HEK293 (cell line): ENCODE measurements at regions not wholly inside any gene's neighbourhood (a gene's known extent, or its start where the extent isn't known, plus 50 kb on each side); places are given as distances from the start of the nearest gene placed in this dataset.

ENCODE experiments used
- GLIS1 ChIP-seq: fragments of 450-650 bp; formaldehyde crosslinking; IDR thresholded peaks from 2 replicates; pipeline ENCODE4 v1.5.1; 2016; ENCODE audit warnings: missing biosample characterization, missing genetic modification characterization
- KLF9 ChIP-seq: fragments of 450-650 bp; formaldehyde crosslinking; IDR thresholded peaks from 2 replicates; pipeline ENCODE4 v1.5.1; 2016; ENCODE audit warnings: missing biosample characterization, missing genetic modification characterization, low read depth
- REPIN1 ChIP-seq: fragments of 450-650 bp; formaldehyde crosslinking; IDR thresholded peaks from 2 replicates; pipeline ENCODE4 v1.5.1; 2017; ENCODE audit warnings: missing biosample characterization, missing genetic modification characterization, low read depth
- ZNF274 ChIP-seq, 2 experiments: fragments of 200-500 bp in 1 of 2; fragments of 450-650 bp in 1 of 2; sonication (Bioruptor generic) in 1 of 2; formaldehyde crosslinking in 1 of 2; IDR thresholded peaks; 2 replicates each; pipeline versions ENCODE4 v1.5.1 to v1.6.1; 2014 to 2016; ENCODE audit warnings: borderline replicate concordance in 1 of 2, inconsistent platforms in 1 of 2, low read length in 1 of 2, missing biosample characterization in 1 of 2, missing genetic modification characterization in 1 of 2
- ZNF530 ChIP-seq: fragments of 450-650 bp; formaldehyde crosslinking; IDR thresholded peaks from 2 replicates; pipeline ENCODE4 v1.5.1; 2016; ENCODE audit warnings: low read depth, missing biosample characterization, missing genetic modification characterization
- TF ChIP-seq, protein P1 (sequence below): IDR thresholded peaks from 2 replicates; pipeline ENCODE4 v1.6.1; 2011; ENCODE audit warnings: mild to moderate bottlenecking, low read depth, low read length, borderline replicate concordance
- TF ChIP-seq, protein P2 (sequence below): fragments of 450-650 bp; formaldehyde crosslinking; IDR thresholded peaks from 2 replicates; pipeline ENCODE4 v1.5.1; 2016; ENCODE audit warnings: missing biosample characterization, missing genetic modification characterization
- TF ChIP-seq, protein P3 (sequence below): fragments of 450-650 bp; formaldehyde crosslinking; IDR thresholded peaks from 2 replicates; pipeline ENCODE4 v1.5.1; 2016; ENCODE audit warnings: missing biosample characterization, missing genetic modification characterization

DNA sequence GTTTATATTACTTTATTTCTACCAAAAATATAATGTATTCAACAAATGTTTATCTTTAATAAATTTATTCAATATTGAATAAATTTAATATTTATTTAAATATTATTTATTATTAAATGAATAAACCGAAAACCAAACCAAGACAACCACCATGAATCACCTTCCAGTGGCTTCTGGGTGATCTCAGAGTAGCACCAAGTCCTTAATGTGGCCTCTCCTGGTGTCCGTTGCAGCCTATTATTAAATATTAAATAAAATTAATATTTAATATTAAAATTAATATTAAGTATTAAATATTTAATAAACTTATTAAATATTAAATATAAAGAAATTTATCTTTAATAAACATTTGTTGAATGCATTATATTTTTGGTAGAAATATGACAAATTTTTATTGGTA is 143.3 kb upstream of the PLPP4 start:
- TF ChIP-seq, protein P1, sequence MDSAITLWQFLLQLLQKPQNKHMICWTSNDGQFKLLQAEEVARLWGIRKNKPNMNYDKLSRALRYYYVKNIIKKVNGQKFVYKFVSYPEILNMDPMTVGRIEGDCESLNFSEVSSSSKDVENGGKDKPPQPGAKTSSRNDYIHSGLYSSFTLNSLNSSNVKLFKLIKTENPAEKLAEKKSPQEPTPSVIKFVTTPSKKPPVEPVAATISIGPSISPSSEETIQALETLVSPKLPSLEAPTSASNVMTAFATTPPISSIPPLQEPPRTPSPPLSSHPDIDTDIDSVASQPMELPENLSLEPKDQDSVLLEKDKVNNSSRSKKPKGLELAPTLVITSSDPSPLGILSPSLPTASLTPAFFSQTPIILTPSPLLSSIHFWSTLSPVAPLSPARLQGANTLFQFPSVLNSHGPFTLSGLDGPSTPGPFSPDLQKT: no peak
- TF ChIP-seq, protein P2, sequence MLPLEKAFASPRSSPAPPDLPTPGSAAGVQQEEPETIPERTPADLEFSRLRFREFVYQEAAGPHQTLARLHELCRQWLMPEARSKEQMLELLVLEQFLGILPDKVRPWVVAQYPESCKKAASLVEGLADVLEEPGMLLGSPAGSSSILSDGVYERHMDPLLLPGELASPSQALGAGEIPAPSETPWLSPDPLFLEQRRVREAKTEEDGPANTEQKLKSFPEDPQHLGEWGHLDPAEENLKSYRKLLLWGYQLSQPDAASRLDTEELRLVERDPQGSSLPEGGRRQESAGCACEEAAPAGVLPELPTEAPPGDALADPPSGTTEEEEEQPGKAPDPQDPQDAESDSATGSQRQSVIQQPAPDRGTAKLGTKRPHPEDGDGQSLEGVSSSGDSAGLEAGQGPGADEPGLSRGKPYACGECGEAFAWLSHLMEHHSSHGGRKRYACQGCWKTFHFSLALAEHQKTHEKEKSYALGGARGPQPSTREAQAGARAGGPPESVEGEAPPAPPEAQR (tag by site-specific recombination): no peak
- TF ChIP-seq ZNF530 (tag by site-specific recombination): no peak
- TF ChIP-seq REPIN1 (tag by site-specific recombination): no peak
- no peak for TF ChIP-seq ZNF274 (IDR thresholded peaks at IDR 0.05; ENCODE audit: low read length)
- TF ChIP-seq ZNF274 (tag by site-specific recombination; IDR thresholded peaks at IDR 0.05; ENCODE audit: borderline replicate concordance): no peak
- TF ChIP-seq, protein P3, sequence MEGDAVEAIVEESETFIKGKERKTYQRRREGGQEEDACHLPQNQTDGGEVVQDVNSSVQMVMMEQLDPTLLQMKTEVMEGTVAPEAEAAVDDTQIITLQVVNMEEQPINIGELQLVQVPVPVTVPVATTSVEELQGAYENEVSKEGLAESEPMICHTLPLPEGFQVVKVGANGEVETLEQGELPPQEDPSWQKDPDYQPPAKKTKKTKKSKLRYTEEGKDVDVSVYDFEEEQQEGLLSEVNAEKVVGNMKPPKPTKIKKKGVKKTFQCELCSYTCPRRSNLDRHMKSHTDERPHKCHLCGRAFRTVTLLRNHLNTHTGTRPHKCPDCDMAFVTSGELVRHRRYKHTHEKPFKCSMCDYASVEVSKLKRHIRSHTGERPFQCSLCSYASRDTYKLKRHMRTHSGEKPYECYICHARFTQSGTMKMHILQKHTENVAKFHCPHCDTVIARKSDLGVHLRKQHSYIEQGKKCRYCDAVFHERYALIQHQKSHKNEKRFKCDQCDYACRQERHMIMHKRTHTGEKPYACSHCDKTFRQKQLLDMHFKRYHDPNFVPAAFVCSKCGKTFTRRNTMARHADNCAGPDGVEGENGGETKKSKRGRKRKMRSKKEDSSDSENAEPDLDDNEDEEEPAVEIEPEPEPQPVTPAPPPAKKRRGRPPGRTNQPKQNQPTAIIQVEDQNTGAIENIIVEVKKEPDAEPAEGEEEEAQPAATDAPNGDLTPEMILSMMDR (tag by site-specific recombination): no peak
- TF ChIP-seq GLIS1 (tag by site-specific recombination): no peak
- no peak for TF ChIP-seq KLF9
